ENCODE measurements at regions not wholly inside any gene's neighbourhood (a gene's known extent, or its start where the extent isn't known, plus 50 kb on each side); places are given as distances from the start of the nearest gene placed in this dataset.
"Not testable (repeated sequence)": the region's sequence is repeated elsewhere in the genome, so short reads cannot be mapped to it uniquely, and the experiment has no call there.

DNA sequence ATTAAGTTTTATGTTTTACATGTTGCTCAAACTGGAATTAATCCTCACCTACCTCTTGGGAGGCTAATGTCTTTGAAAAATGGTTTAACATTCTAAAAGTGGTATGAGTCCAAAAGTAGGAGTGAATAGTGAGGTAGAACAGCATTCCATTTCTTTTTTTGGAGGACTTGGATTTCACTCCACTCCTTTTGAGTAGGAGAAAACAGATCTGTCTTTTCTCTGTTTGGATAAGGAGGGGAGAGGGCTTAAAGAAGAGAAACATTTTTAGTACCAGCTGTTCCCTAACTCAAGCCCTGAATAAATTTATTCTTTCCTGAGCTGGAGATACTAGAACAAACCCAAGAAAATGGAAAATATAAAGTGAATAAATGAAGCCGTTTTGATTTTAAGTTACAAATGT lies 687.9 kb downstream of the MECOM start:
- no peak for DNase-seq

DNA sequence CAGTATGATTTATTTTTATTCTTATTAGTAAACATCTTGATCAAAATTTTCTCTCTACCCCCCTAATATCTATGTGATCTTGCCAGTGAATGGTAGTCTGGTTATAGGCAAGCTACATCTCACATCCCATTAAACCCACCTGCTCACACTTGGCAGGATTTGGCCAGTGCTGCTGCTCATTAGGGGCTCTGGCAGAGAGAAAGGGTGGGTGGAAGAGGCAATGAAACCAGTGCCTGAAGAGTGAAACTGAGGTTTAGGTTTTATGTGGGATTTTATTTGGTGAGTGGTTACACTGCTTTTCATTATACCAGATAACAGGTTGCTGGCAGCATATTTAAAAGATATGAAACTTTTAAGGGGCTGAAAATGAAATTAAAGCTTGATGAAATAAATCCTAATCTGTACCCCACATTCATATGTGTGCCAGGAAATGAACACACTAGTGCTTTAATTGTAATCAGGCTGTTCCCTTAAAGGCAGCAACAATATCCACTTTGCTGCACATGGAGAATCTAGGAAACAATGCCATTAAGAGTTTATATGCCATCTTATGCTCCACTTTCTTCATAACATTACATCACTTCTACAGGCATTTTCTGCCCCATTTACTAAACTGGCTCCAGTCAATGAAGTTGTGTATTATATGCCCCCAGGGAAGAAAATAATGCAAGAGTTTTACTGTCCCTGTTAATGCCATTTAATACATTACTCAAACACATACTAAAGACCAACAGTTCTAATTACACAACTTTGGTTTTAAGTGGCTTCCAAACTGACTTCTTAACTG lies 688.7 kb downstream of the MECOM start:
- DNase-seq, result no peak

DNA sequence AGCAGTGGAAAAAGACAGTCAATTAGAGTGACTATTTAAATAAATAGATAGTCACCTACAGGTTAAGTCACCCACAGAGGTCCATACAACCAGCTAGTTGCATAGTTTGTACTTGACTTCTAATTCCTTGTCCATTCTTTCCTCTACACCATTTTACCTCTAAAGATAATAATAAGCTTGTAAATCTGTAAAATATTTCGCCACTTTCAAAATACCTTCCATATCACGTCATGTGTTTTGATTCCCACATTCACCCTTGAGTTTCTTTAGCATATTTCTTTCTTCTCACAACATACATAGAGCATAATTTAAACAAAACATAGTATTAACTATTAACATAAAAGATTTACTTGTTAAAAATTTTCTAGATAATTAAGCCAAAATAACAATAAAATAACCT lies 689.6 kb downstream of the MECOM start:
- DNase-seq, result no peak

DNA sequence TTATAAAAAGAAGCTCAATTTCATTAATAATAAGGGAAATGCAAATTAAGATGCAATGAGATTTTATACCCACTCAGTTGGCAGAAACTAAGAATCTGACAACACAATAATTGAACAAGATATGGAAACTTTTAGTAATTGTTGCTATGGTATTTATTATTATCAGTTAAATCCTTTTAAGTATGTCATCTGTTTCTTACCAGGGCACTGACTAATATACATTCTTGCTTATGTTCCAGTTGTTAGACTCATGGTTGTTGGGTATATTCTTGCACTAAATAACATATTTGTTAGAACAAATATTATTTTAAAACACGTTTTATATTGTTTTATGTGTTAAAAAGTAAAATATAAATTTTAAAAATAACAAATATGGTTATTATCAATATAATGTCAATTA lies 690.3 kb downstream of the MECOM start:
- no peak for DNase-seq

DNA sequence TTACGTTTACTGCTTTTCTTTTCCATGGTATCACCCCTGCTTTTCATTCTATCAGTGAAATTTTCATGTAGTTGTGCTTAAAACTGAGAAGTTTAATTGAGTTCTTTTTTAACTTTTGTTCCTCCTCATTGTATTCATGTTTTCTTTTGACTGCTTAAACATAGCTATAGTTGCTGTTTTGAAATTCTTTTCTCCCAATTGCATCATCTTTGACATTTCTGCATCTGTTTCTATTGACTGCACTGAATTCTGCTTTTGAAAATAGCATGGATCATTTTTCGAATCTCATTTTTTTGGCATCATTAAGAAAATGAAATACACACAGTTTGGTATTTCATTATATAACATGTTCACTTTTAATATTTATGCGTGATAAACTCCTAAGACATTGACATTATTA lies 694.9 kb downstream of the MECOM start:
- no peak for DNase-seq

DNA sequence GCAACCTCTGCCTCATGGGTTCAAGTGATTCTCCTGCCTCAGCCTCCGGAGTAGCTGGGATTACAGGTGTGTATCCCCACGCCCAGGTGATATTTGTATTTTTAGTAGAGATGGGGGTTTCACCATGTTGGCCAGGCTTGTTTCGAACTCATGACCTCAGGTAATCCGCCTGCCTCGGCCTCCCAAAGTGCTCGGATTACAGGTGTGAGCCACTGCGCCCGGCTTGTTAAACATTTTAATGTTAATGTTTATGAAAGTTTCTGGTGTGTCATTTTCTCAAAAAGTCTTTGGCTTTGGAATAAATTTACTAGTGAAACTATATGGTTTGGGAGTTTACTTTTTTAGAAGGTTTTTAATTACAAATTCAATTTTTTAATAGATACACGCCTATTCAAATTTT lies 698.8 kb downstream of the MECOM start:
- no peak for DNase-seq

DNA sequence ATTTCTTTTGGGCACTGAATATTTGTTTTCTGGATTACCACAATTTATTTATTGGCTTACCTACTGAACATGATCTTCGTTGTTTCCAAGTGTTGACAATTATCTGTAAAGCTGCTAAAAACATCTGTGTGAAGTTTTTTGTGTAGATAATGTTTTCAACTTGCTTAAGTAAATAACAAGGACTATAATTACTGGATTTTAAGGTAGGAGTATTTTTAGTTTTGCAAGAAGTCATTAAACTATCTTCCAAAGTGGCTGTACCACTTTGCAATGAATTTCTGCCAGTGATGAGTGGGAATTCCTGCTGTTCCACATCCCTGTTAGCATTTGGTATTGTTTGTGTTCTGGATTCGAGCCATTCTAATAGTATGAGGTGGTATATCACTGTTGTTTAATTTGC lies 702.2 kb downstream of the MECOM start:
- DNase-seq, result no peak

DNA sequence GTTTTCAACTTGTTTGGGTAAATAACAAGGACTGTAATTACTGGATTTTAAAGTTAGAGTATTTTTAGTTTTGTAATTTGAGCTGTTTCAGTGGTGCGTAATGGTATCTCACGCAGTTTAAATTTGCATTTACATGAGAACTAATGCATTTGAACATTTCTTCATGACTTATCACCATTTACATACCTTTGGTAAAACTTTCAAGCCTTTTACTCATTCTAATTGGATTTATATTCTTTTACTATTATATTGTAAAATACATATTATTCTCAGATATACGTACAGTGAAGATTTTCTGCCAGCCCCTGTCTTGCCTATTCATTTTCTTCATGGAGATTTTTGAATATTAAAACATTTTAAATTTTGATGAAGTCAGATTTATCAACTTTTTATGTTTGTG lies 703.8 kb downstream of the MECOM start:
- DNase-seq, result no peak

DNA sequence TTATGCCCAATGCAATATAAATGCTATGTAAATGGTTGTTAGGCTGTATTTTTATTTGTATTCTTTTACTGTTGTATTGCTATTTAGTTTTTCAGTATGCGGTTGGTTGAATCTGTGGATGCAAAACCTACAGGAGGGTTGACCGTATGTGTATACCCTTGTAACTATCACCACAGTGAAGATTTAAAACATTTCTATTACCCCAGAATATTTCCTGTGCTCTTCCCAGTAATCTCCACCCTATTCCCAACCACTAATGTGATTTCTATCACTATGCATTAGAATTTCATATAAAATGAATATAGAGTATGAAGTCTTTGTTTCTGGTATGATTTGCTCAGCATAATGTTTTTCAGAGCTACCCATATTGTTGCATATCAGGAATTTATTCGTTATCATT lies 705.0 kb downstream of the MECOM start:
- DNase-seq, result no peak

DNA sequence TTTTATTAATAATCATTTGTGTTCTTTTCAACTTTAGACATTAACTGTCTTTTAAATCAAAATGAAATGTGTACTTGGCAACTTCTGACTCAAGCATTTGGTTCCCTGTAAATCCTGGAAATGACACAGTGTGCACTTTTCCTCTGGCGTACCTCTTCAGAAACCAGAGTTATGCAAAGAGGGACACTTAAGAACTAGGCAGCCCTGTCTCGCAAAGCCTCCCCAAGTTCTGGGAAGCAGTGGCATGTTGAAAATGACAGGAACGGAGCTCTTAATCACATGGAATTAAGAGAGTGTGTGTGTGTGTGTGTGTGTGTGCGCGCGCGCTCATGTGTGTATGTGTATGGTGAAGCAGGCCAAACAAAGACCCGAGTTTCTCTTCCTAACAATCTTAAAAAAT lies 707.4 kb downstream of the MECOM start:
- DNase-seq, result no peak

DNA sequence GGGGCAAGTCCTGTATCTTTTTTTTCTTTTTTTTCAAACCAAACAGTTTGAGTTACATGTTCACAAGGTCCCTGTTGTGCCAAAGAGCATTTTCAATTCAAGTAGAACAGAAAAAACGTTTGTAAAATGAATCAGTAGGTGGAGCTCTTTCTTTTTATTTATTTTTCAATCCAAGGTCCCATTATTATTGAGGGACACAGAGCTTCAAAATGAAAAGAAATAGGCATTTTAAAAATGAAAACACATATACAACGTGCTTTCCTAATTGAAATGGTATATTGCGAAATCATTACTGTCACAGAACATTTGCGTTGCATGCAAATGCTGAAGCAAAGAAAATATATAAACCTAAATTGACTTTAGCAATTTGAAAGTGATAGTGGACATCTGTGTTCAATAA lies 711.0 kb downstream of the MECOM start:
- no peak for DNase-seq

DNA sequence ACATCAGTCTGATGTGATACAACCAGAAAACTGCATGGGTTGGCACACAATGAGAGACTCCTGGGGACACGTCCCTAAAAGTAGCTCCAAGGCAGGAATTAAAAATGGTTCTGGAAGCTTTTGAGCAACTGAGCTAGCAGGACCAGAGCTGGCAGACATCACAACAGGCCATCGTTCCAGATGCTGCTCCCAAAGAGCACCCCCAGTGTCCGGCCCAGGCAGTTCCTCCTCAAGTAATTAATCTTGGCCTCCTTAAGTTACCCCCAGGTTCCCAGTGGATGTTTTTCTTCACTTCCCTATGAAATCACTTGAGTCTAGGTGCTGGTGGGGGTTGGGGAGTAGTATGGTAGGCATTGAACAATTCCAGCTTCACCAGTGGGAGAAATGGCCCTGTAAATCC lies 711.6 kb downstream of the MECOM start:
- DNase-seq, result no peak

DNA sequence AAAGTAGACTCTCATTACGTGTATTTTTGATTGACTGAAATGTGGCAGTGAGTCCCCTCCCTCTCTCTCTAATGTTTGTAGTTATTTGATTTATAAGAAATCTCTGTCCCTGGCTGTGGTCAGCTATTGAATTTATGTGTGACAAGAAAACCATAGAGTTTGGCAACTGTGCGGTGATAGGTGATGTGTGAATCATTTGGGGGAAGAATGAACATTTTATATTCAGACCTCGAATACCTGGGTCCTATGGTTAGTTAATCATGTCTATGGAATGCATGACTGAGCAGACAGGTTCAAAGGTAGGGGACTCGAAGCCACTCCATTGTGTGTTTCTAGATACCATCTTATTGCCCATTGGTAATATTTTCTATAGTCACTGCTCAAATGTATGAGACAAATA lies 712.1 kb downstream of the MECOM start:
- no peak for DNase-seq

DNA sequence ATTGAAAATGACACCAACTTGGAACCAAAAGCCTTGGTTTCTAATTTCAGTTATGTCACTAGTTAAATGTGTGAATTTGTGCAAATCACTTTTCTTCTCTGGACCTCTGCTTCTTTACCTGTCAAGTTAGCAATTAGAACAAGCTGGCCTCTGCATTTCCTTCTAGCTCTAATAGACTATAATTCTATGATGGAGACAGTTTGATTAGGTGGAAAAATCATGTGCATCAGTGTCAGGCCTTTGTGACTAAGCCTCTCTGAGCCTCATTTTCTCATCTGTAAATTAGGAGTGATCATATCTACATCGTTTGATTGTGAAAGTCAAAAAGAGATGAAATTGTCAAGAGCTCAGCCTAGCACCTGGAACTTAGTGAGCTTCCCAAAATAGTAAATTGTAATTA lies 712.9 kb downstream of the MECOM start:
- DNase-seq, result no peak

DNA sequence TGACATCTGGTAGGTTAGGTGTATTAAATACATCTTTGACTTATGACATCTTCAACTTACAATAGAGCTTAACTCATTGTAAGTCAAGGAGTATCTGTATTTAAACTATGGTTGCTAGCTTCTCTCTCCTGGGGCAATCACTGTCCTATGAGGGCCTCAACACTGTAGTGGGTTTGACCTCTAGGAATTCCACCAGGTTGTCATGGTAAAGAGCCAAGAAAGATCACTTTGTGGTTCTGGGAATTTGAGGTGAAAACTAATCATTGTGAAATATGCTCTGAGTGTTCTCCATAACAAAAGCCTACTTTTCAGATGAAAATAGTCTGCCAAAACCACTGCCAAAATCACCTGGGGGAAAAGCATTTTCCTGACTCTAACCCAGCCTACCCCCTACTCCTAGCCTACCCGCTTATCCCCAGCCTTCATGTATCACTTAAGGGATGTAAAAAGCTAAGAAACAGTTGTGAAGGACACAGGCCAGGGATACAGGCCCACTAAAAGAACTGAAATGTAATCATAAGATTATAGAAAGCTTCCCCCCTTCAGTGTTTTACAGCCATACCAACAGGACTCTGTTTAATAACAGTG lies 723.8 kb downstream of the MECOM start:
- DNase-seq, result no peak

DNA sequence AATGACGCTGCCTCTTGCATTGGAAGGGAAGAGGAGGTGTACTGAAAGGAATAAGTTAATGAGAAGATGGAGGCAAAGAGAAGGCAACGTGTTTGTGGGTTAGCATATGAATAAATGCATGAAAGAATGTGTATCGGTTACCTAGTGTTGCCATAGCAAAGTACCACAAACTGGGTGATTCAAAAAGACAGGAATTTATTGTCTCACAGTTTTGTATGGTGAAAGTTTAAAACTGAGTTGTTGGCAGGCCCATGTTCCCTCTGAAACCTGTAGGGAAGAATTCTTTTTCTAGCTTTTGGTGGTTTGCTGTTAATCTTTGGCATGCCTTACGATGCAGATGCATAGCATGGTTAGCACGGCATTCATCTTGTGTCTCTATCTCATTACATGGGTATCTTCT lies 729.9 kb downstream of the MECOM start:
- no peak for DNase-seq

DNA sequence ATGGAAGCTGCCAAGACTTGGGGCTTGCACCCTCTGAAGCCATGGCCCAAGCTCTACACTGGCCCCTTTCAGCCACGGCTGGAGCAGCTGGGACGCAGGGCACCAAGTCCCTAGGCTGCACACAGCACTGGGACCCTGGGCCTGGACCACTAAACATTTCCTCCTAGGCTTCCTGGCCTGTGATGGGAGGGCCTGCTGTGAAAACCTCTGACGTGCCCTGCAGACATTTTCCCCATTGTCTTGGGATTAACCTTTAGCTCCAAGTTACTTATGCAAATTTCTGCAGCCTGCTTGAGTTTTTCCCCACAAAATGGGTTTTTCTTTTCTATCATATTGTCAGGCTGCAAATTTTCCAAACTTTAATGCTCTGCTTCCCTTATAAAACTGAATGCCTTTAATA lies 733.5 kb downstream of the MECOM start:
- DNase-seq, result not testable (repeated sequence)

DNA sequence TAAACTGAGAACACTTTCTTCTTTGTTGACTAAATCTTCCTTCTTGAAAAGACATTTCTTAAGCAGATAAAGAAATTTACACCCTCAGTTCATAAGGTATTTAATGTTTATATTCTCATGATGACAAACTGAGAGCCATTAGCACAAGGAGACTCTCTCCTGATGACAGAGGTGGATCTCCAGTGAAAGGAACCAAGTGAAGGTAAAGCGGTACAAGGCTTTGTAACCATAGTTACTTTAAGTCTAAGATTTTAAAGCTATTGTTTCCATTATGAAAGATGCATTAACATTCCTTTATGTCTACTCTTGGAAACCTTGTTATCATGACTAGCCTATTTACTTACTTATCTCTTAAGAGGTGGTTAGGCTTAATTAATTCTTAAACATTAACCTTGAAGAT lies 737.1 kb downstream of the MECOM start:
- DNase-seq, result no peak

DNA sequence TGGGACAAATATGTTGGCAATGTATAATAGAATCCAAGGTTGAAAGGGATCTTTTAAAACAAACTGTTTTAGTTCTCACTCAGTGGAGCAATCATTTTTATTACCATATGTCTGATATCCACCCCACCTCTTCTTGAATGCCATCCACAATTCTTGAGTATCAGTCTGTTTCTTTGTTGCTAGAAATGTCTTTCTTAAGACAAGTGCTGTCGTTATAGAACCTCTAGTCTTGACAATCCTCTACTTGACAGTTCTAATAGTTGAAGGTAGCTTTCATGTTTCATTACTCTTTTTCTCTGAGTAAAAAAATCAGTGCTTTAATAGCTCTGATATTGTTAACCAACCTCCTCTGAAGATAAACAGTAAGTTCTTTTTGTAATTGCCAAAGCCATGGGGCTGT lies 737.9 kb downstream of the MECOM start:
- no peak for DNase-seq

DNA sequence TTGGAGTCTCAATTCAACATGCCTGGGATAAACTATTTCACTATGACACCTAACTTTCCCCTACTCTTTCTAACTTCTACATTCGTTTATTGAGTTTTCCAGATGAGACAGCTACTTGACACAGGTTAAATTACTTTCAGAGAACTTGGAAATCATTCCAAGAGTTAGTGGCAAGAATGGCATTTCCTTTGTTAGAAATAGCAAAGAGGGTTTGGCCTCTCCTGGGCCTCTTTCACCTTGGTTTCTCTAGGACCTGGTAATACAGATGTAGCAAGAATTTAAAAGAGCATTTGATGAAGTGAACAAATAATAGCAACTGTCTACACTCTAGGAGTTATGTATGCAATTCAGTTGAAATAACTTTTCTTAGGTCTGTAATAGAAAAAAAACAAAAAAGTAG lies 748.9 kb downstream of the MECOM start:
- no peak for DNase-seq

DNA sequence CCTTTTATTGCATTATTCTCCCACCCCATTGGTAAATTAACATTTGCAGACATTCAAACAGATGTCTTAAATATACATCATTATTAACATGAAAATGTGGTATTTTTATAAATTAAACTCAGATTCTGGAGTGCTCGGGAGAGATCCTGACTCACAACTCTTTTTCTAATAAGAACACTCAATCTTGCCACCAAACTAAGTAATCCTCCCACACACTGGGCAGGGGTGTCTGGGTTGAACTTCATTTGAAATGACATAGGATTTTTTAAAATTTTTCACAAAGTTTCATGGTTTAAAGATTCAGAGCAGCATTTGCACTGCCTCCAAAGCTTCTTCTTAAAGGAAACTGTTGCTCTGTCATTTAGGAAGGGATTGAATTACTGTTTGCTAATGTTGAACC lies 754.3 kb downstream of the MECOM start:
- no peak for DNase-seq

DNA sequence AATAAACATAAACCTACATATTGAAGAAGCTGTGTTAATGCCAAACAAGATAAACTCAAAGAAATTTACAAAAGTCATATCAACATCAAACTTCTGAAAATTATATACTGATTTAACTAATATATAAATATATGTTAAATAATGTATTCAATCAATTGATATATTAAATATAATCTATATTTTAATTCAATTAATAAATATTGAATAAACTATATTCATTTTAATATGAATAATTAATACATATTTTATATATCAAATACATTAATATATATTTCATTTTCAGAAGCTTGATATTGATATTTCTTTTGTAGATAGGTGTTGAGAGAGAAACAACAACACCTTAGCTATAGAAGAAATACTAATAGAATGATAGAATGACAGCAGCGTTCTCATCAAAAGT lies 768.1 kb downstream of the MECOM start:
- no peak for DNase-seq

DNA sequence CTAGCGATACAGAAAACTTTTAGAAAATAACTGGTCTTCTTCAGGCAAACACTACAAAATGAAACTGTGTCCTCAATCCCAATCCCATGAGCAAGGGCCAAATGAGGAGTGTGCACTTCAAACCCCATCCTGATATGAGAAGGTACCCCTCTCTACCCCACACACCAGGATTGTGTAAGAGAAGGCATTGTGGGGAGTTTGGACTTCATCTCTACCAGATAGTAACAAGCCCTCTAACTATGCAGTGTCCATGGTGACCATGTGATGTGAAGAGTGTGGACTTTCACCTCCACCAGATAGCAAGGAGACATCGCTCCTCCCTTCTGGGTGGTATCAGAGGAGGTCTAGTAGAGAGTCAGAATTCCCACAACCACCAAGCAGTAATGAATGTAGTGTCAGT lies 769.3 kb downstream of the MECOM start:
- no peak for DNase-seq

DNA sequence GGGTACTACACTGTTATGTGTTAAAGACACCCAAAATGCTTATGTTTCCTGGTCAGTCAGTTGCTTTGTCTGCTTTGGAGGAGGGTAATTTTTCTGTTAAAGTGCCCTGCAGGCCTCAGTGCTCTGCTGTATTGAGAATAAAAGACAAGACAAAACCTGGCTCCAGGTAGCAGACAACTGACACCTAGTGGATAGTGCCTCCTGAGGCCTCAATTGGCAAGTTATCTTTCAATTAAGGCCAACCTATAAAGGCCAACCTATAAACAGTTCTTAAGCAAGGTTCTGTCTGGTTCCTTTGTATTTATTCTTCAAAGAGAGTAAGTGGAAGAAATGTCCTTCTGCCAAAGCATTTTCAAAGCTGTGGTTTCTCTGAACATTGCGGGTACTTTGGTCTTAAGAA lies 773.8 kb downstream of the MECOM start:
- DNase-seq, result no peak

DNA sequence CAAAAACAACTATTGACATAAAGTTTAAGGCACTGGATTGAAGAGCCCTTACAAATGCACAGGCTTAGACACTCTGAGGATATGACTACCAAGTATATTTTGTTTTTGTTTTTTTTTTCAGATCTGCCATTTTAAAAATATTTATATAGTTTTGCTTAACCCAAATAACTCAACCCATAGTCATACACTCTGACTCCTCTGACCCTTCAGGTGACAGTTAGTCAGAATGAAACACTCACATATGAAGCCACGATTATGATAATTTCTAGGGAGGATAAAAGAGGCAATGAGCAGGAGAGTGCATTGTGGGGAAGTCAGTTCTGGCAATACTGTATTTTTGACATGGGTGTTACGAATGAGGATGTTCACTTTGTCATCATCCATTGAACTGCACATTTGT lies 774.7 kb downstream of the MECOM start:
- no peak for DNase-seq
